GM23248 (cell line): ENCODE measurements at regions not wholly inside any gene's neighbourhood (a gene's known extent, or its start where the extent isn't known, plus 50 kb on each side); places are given as distances from the start of the nearest gene placed in this dataset.

ENCODE experiments used
- DNase-seq: peaks from one replicate; pipeline ENCODE4 v3.0.0-alpha.2; 2015
- H2AFZ ChIP-seq: fragments of 200-600 bp; sonication (generic); 2 replicates; pipeline ENCODE4 v1.6.1; 2016; ENCODE audit warnings: antibody characterized with exemption
- H3F3A ChIP-seq: fragments of 200-600 bp; sonication (generic); 2 replicates; pipeline ENCODE4 v1.6.1; 2016; ENCODE audit warnings: mild to moderate bottlenecking, antibody characterized with exemption, mixed run types; ENCODE audit not compliant: insufficient read depth
- H3K27ac ChIP-seq: fragments of 200-600 bp; sonication (generic); 2 replicates; pipeline ENCODE4 v1.5.1; 2016; ENCODE audit warnings: mild to moderate bottlenecking
- H3K27me3 ChIP-seq: fragments of 200-600 bp; sonication (generic); replicated peaks from 2 replicates; pipeline ENCODE4 v1.6.1; 2016; ENCODE audit warnings: mild to moderate bottlenecking; ENCODE audit not compliant: insufficient read depth
- H3K36me3 ChIP-seq: fragments of 200-600 bp; sonication (generic); 2 replicates; pipeline ENCODE4 v1.6.1; 2016; ENCODE audit warnings: low read depth, mild to moderate bottlenecking
- H3K4me1 ChIP-seq: fragments of 200-600 bp; sonication (generic); 2 replicates; pipeline ENCODE4 v1.6.1; 2016; ENCODE audit warnings: mild to moderate bottlenecking; ENCODE audit not compliant: insufficient read depth
- H3K4me2 ChIP-seq: fragments of 200-600 bp; sonication (generic); one replicate; pipeline ENCODE4 v1.6.1; 2016; ENCODE audit warnings: mild to moderate bottlenecking; ENCODE audit not compliant: unreplicated experiment
- H3K4me3 ChIP-seq: fragments of 200-600 bp; sonication (generic); 2 replicates; pipeline ENCODE4 v1.5.1; 2016; ENCODE audit warnings: mild to moderate bottlenecking
- H3K79me2 ChIP-seq: fragments of 200-600 bp; sonication (generic); 2 replicates; pipeline ENCODE4 v1.6.1; 2016; ENCODE audit warnings: mild to moderate bottlenecking; ENCODE audit not compliant: insufficient read depth
- H3K9ac ChIP-seq: fragments of 200-600 bp; sonication (generic); 2 replicates; pipeline ENCODE4 v1.6.1; 2016; ENCODE audit warnings: mild to moderate bottlenecking
- H3K9me2 ChIP-seq: fragments of 200-600 bp; sonication (generic); 2 replicates; pipeline ENCODE4 v1.6.1; 2016; ENCODE audit warnings: mixed run types, mild to moderate bottlenecking, moderate library complexity; ENCODE audit not compliant: insufficient read depth
- H3K9me3 ChIP-seq: fragments of 200-600 bp; sonication (generic); one replicate; pipeline ENCODE4 v1.6.1; 2017; ENCODE audit warnings: low read depth
- H4K20me1 ChIP-seq: fragments of 200-600 bp; sonication (generic); 2 replicates; pipeline ENCODE4 v1.6.0; 2016; ENCODE audit not compliant: insufficient read depth
- EZH2 ChIP-seq: fragments of 200-600 bp; sonication (generic); IDR thresholded peaks from 2 replicates; pipeline ENCODE4 v1.6.1; 2018; ENCODE audit warnings: antibody characterized with exemption, mild to moderate bottlenecking; ENCODE audit not compliant: insufficient read depth, poor library complexity, severe bottlenecking
- EZH2phosphoT487 ChIP-seq: fragments of 200-600 bp; sonication (generic); IDR thresholded peaks from 2 replicates; pipeline ENCODE4 v1.6.1; 2018; ENCODE audit warnings: antibody characterized with exemption, moderate library complexity, mild to moderate bottlenecking, low read depth; ENCODE audit not compliant: insufficient read depth
- WGBS, 2 experiments: methylation state at CpG; one replicate each; pipeline ENCODE4 v1.1.6; 2015 to 2017; ENCODE audit warnings: low lambda C conversion rate in 2 of 2, low coverage in 1 of 2; ENCODE audit errors: missing lambda C conversion rate in 2 of 2; 5-methylcytosine and 5-hydroxymethylcytosine counted together
- in situ Hi-C: fragments of 300-500 bp; cut with MboI; formaldehyde crosslinking; loops from 2 replicates; pipeline ENCODE4 v1.15.0; 2020

- TF ChIP-seq EZH2phosphoT487 (no peak), EZH2 (no peak)
- no peak overlapping the region for H3K9ac ChIP-seq
- H3K27me3 ChIP-seq = no peaks in the 10 kb centered on the region
- H3K9me2 ChIP-seq = no peaks in the 10 kb centered on the region
- no peak overlapping the region for H3K4me2 ChIP-seq
- in situ Hi-C loops = no loop called here
- no peaks in the 10 kb centered on the region for H3K4me1 ChIP-seq
- H3K4me3 ChIP-seq = no peak overlapping the region
- no peak overlapping the region for H3K27ac ChIP-seq
- H3K36me3 ChIP-seq = no peaks in the 10 kb centered on the region
- no peaks in the 10 kb centered on the region for H3F3A ChIP-seq
- no peaks in the 10 kb centered on the region for H3K9me3 ChIP-seq
- 7 to 11% methylated on average over 4 of the region's 4 CpGs for WGBS, 2 experiments
- no peaks in the 10 kb centered on the region for H4K20me1 ChIP-seq
- DNase-seq = peak; percentile 25
- H2AFZ ChIP-seq = no peak overlapping the region
- H3K79me2 ChIP-seq = no peaks in the 10 kb centered on the region
Measured at GRCh38 chr20:60262967-60263603, 304.9 kb downstream of the CDH26 start.

GRCh38 chr20:60263725-60264709 lies 305.8 kb downstream of the CDH26 start:
- no peaks in the 10 kb centered on the region for H3K4me1 ChIP-seq
- no peak overlapping the region for H3K27ac ChIP-seq
- TF ChIP-seq EZH2 = no peak
- no peak for TF ChIP-seq EZH2phosphoT487
- 49 to 50% methylated on average over 18 of the region's 18 CpGs for WGBS, 2 experiments
- no peaks in the 10 kb centered on the region for H4K20me1 ChIP-seq
- no peaks in the 10 kb centered on the region for H3F3A ChIP-seq
- H3K4me3 ChIP-seq = no peak overlapping the region
- H2AFZ ChIP-seq = no peak overlapping the region
- H3K9me3 ChIP-seq = no peaks in the 10 kb centered on the region
- in situ Hi-C loops = no loop called here
- H3K9me2 ChIP-seq = no peaks in the 10 kb centered on the region
- no peak for DNase-seq
- no peaks in the 10 kb centered on the region for H3K27me3 ChIP-seq
- H3K9ac ChIP-seq = no peak overlapping the region
- no peaks in the 10 kb centered on the region for H3K36me3 ChIP-seq
- H3K79me2 ChIP-seq = no peaks in the 10 kb centered on the region
- H3K4me2 ChIP-seq = no peak overlapping the region

- Histone ChIP-seq H3K9me3 (no peaks in the 10 kb centered on the region), H4K20me1 (no peaks in the 10 kb centered on the region), H3K4me1 (no peaks in the 10 kb centered on the region), H3K27ac (no peak overlapping the region), H3F3A (no peaks in the 10 kb centered on the region), H3K79me2 (no peaks in the 10 kb centered on the region), H3K27me3 (no peaks in the 10 kb centered on the region), H3K9ac (no peak overlapping the region), H3K9me2 (no peaks in the 10 kb centered on the region), H2AFZ (no peak overlapping the region), H3K4me2 (no peak overlapping the region), H3K4me3 (no peak overlapping the region), H3K36me3 (no peaks in the 10 kb centered on the region)
- WGBS, 2 experiments = 50 to 51% methylated on average over 9 of the region's 9 CpGs
- in situ Hi-C loops = no loop called here
- TF ChIP-seq EZH2phosphoT487 (no peak), EZH2 (no peak)
- no peak for DNase-seq
Measured at GRCh38 chr20:60266177-60266823, 308.1 kb downstream of the CDH26 start.

- in situ Hi-C loops = no loop called here
- no peak for TF ChIP-seq EZH2
- no peak for TF ChIP-seq EZH2phosphoT487
- no peaks in the 10 kb centered on the region for H3K9me3 ChIP-seq
Measured at GRCh38 chr20:60268491-60268890, 310.3 kb downstream of the CDH26 start.

More at GRCh38 chr20:60268491-60268890, 310.3 kb downstream of the CDH26 start:
- no peaks in the 10 kb centered on the region for H3K9me2 ChIP-seq
- no peak overlapping the region for H3K9ac ChIP-seq
- 60 to 61% methylated on average over 4 of the region's 4 CpGs for WGBS, 2 experiments
- H3K4me1 ChIP-seq = no peaks in the 10 kb centered on the region
- no peaks in the 10 kb centered on the region for H3F3A ChIP-seq
- no peak overlapping the region for H3K4me3 ChIP-seq
- H3K27me3 ChIP-seq = no peaks in the 10 kb centered on the region
- no peaks in the 10 kb centered on the region for H3K79me2 ChIP-seq
- H3K36me3 ChIP-seq = no peaks in the 10 kb centered on the region
- no peak for DNase-seq
- H4K20me1 ChIP-seq = no peaks in the 10 kb centered on the region
- H3K4me2 ChIP-seq = no peak overlapping the region
- H2AFZ ChIP-seq = no peak overlapping the region
- H3K27ac ChIP-seq = no peak overlapping the region
